Breast epithelium (tissue), 3 donors: ENCODE measurements at regions not wholly inside any gene's neighbourhood (a gene's known extent, or its start where the extent isn't known, plus 50 kb on each side); places are given as distances from the start of the nearest gene placed in this dataset.

Source experiments
- POLR2A ChIP-seq: fragments of 450-650 bp; IDR thresholded peaks from one replicate; pipeline ENCODE4 v1.6.1; 2016; ENCODE audit warnings: antibody characterized with exemption, mild to moderate bottlenecking, moderate library complexity
- TF ChIP-seq, protein P1 (sequence below), 3 donors: fragments of 450-650 bp; IDR thresholded peaks; one replicate each; pipeline ENCODE4 v1.5.1; 2016 to 2017; ENCODE audit warnings: antibody characterized with exemption in 3 of 3, mild to moderate bottlenecking in 3 of 3, moderate library complexity in 3 of 3

DNA sequence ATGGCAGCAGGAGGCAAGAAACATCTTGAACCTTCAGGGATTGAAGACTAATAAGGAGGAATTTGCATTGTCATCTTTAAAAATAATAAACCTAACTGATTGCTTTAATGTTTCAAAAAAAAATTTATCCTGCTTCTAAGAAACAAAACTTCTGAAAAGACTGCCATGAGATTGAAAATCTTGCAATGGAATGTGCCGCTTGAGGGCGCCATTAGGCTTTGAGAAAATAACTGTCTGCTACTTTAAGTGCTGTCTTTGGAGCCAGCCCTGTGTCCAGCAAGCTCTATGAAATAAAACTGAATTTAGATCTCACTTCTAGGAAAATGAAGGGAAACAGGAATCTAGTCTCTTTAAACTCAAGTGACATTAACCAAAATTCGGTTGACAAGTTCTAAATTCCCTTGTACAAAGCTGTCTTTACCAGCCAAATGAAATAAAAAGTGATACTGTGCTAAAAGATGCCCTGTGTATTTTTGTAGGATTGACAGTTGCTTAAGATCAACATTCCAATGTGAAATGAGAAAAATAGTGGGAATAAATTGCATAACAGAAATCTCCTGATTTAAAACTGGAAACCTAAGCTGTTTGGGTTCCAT is 79.4 kb downstream of the ESM1 start:
- TF ChIP-seq, protein P1, sequence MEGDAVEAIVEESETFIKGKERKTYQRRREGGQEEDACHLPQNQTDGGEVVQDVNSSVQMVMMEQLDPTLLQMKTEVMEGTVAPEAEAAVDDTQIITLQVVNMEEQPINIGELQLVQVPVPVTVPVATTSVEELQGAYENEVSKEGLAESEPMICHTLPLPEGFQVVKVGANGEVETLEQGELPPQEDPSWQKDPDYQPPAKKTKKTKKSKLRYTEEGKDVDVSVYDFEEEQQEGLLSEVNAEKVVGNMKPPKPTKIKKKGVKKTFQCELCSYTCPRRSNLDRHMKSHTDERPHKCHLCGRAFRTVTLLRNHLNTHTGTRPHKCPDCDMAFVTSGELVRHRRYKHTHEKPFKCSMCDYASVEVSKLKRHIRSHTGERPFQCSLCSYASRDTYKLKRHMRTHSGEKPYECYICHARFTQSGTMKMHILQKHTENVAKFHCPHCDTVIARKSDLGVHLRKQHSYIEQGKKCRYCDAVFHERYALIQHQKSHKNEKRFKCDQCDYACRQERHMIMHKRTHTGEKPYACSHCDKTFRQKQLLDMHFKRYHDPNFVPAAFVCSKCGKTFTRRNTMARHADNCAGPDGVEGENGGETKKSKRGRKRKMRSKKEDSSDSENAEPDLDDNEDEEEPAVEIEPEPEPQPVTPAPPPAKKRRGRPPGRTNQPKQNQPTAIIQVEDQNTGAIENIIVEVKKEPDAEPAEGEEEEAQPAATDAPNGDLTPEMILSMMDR (IDR thresholded peaks at IDR 0.05) = peak in 2 of 3 donors; percentile 34 to 39
- no peak for TF ChIP-seq POLR2A
